ENCODE measurements at regions not wholly inside any gene's neighbourhood (a gene's known extent, or its start where the extent isn't known, plus 50 kb on each side); places are given as distances from the start of the nearest gene placed in this dataset.

DNA sequence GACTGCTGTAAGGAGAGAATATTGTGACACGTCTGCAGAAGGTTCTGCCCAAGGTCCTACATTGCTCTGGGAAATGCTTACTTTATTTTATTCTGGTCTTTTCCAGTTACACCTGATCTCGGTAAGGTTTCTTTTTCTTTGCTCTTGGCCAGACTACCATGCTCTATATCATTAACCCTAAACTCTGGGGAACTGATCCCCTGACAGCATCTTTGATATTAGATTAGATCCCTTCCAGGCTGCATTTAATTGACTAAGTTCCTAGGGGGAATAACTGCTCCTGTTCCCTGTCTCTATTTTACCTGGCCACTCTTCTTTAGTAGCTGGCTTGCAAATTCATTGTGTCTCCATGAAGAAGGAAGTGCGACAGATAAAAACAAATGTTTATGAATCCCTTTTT is 243.5 kb downstream of the MAT2B start:
- TF ChIP-seq, protein P1, sequence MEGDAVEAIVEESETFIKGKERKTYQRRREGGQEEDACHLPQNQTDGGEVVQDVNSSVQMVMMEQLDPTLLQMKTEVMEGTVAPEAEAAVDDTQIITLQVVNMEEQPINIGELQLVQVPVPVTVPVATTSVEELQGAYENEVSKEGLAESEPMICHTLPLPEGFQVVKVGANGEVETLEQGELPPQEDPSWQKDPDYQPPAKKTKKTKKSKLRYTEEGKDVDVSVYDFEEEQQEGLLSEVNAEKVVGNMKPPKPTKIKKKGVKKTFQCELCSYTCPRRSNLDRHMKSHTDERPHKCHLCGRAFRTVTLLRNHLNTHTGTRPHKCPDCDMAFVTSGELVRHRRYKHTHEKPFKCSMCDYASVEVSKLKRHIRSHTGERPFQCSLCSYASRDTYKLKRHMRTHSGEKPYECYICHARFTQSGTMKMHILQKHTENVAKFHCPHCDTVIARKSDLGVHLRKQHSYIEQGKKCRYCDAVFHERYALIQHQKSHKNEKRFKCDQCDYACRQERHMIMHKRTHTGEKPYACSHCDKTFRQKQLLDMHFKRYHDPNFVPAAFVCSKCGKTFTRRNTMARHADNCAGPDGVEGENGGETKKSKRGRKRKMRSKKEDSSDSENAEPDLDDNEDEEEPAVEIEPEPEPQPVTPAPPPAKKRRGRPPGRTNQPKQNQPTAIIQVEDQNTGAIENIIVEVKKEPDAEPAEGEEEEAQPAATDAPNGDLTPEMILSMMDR (IDR thresholded peaks at IDR 0.05; ENCODE audit: poor library complexity, severe bottlenecking), result no peak
- TF ChIP-seq EZH2 (IDR thresholded peaks at IDR 0.05; ENCODE audit: borderline replicate concordance, insufficient read depth, low read length, poor library complexity, severe bottlenecking) (no peak), RAD21 (conservative IDR thresholded peaks at IDR 0.05) (no peak), TAF1 (IDR thresholded peaks at IDR 0.05; ENCODE audit: low read depth) (no peak), EP300 (conservative IDR thresholded peaks at IDR 0.05; ENCODE audit: poor library complexity, severe bottlenecking) (no peak), POLR2AphosphoS5 (IDR thresholded peaks at IDR 0.05) (no peak), MXI1 (conservative IDR thresholded peaks at IDR 0.05; ENCODE audit: poor library complexity, severe bottlenecking) (no peak), SMC3 (conservative IDR thresholded peaks at IDR 0.05; ENCODE audit: poor library complexity) (no peak)
- TF ChIP-seq, protein P2, sequence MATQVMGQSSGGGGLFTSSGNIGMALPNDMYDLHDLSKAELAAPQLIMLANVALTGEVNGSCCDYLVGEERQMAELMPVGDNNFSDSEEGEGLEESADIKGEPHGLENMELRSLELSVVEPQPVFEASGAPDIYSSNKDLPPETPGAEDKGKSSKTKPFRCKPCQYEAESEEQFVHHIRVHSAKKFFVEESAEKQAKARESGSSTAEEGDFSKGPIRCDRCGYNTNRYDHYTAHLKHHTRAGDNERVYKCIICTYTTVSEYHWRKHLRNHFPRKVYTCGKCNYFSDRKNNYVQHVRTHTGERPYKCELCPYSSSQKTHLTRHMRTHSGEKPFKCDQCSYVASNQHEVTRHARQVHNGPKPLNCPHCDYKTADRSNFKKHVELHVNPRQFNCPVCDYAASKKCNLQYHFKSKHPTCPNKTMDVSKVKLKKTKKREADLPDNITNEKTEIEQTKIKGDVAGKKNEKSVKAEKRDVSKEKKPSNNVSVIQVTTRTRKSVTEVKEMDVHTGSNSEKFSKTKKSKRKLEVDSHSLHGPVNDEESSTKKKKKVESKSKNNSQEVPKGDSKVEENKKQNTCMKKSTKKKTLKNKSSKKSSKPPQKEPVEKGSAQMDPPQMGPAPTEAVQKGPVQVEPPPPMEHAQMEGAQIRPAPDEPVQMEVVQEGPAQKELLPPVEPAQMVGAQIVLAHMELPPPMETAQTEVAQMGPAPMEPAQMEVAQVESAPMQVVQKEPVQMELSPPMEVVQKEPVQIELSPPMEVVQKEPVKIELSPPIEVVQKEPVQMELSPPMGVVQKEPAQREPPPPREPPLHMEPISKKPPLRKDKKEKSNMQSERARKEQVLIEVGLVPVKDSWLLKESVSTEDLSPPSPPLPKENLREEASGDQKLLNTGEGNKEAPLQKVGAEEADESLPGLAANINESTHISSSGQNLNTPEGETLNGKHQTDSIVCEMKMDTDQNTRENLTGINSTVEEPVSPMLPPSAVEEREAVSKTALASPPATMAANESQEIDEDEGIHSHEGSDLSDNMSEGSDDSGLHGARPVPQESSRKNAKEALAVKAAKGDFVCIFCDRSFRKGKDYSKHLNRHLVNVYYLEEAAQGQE (IDR thresholded peaks at IDR 0.05; ENCODE audit: borderline replicate concordance), result no peak
